Ishikawa (cell line): ENCODE measurements at regions not wholly inside any gene's neighbourhood (a gene's known extent, or its start where the extent isn't known, plus 50 kb on each side); places are given as distances from the start of the nearest gene placed in this dataset.

Source experiments
- CEBPB ChIP-seq: IDR thresholded peaks from 2 replicates; pipeline ENCODE4 v1.6.1; 2012
- CREB1 ChIP-seq: IDR thresholded peaks from 2 replicates; pipeline ENCODE4 v1.6.1; 2012; ENCODE audit warnings: low read depth
- EGR1 ChIP-seq: IDR thresholded peaks from 2 replicates; pipeline ENCODE4 v1.6.1; 2012
- EP300 ChIP-seq: IDR thresholded peaks from 2 replicates; pipeline ENCODE4 v1.6.1; 2012; ENCODE audit warnings: borderline replicate concordance
- FOXM1 ChIP-seq: IDR thresholded peaks from 2 replicates; pipeline ENCODE4 v1.6.1; 2012; ENCODE audit warnings: low read depth, borderline replicate concordance
- MAX ChIP-seq: IDR thresholded peaks from 2 replicates; pipeline ENCODE4 v1.6.1; 2012
- NFIC ChIP-seq: IDR thresholded peaks from 2 replicates; pipeline ENCODE4 v1.6.1; 2012
- RAD21 ChIP-seq: IDR thresholded peaks from 2 replicates; pipeline ENCODE4 v1.6.1; 2012; ENCODE audit warnings: low read depth
- REST ChIP-seq: IDR thresholded peaks from 2 replicates; pipeline ENCODE4 v1.6.1; 2012; ENCODE audit warnings: low read depth, mild to moderate bottlenecking
- TAF1 ChIP-seq: IDR thresholded peaks from 2 replicates; pipeline ENCODE4 v1.6.1; 2012; ENCODE audit warnings: low read depth, mild to moderate bottlenecking
- TCF12 ChIP-seq: IDR thresholded peaks from 2 replicates; pipeline ENCODE4 v1.6.1; 2012; ENCODE audit warnings: low read depth
- TEAD4 ChIP-seq: IDR thresholded peaks from 2 replicates; pipeline ENCODE4 v1.6.1; 2012
- YY1 ChIP-seq: IDR thresholded peaks from 2 replicates; pipeline ENCODE4 v1.6.1; 2012; ENCODE audit warnings: low read depth
- ZBTB7A ChIP-seq: IDR thresholded peaks from 2 replicates; pipeline ENCODE4 v1.6.1; 2012; ENCODE audit warnings: low read depth

GRCh38 chr2:225773148-225773547 is 373.6 kb downstream of the NYAP2 start:
- TF ChIP-seq TEAD4, result no peak
- no peak for TF ChIP-seq ZBTB7A
- TF ChIP-seq REST, result no peak
- TF ChIP-seq EGR1, result no peak
- TF ChIP-seq RAD21, result no peak
- no peak for TF ChIP-seq CREB1
- no peak for TF ChIP-seq NFIC
- TF ChIP-seq TCF12, result no peak
- no peak for TF ChIP-seq EP300
- TF ChIP-seq TAF1, result no peak
- TF ChIP-seq CEBPB, result no peak
- TF ChIP-seq FOXM1, result no peak
- no peak for TF ChIP-seq MAX
- TF ChIP-seq YY1, result no peak
